ENCODE measurements at regions not wholly inside any gene's neighbourhood (a gene's known extent, or its start where the extent isn't known, plus 50 kb on each side); places are given as distances from the start of the nearest gene placed in this dataset.

DNA sequence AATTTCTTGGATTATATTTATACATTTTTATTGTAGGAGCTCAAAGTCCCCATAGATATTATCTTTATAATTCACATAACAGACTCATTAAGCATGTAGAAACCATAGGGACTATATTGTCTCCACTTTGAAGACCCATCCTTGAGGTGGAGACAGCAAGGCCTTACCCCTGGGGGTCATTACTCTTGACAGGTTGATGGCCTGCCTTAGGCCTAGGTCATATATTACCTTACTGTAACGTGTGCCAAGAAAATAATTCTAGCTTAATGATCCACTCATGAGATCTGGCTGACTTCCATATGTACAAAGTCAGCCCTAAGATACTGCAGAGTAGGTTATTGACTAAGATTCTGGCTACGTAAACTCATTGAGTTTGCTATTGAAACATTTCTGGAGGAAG, 65.4 kb upstream of the GLS start:
- TF ChIP-seq, protein P1, sequence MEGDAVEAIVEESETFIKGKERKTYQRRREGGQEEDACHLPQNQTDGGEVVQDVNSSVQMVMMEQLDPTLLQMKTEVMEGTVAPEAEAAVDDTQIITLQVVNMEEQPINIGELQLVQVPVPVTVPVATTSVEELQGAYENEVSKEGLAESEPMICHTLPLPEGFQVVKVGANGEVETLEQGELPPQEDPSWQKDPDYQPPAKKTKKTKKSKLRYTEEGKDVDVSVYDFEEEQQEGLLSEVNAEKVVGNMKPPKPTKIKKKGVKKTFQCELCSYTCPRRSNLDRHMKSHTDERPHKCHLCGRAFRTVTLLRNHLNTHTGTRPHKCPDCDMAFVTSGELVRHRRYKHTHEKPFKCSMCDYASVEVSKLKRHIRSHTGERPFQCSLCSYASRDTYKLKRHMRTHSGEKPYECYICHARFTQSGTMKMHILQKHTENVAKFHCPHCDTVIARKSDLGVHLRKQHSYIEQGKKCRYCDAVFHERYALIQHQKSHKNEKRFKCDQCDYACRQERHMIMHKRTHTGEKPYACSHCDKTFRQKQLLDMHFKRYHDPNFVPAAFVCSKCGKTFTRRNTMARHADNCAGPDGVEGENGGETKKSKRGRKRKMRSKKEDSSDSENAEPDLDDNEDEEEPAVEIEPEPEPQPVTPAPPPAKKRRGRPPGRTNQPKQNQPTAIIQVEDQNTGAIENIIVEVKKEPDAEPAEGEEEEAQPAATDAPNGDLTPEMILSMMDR (IDR thresholded peaks at IDR 0.05), result no peak

DNA sequence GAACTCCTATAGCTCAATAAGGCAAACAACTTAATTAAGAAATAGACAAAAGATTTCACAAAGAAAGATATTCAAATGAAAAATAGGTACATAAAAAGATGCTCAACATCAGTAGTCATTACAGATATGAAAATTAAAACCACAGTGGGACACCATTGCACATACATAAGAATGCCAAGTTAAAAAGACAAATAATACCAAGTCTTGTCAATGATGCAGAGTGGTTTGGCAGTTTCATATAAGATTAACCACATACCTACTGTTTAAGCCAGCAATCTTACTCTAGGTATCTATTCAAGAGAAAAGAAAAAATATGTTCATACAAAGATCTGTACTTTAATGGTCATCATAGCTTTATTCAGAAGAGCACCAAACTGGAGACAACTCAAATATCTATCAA, 63.5 kb upstream of the GLS start:
- H3K9me3 ChIP-seq, result no peaks in the 10 kb centered on the region
- no peaks in the 10 kb centered on the region for H3K27me3 ChIP-seq
- DNase-seq, result no peak
- H3K36me3 ChIP-seq, result no peaks in the 10 kb centered on the region
- H3K4me1 ChIP-seq, result peaks cover 0 to 6% of the 10 kb centered on the region in 2 donors
- no peak overlapping the region for H3K27ac ChIP-seq
- H3K4me3 ChIP-seq, result no peak overlapping the region
- intact Hi-C loops (cut with DNase I; ENCODE audit: low total_unique reads), result no loop called here
- no peak for TF ChIP-seq POLR2A (IDR thresholded peaks at IDR 0.05)
- TF ChIP-seq, protein P1 (IDR thresholded peaks at IDR 0.05), result no peak

More for the DNA sequence above, 65.4 kb upstream of the GLS start:
- Histone ChIP-seq H3K27me3 (no peaks in the 10 kb centered on the region), H3K9me3 (no peaks in the 10 kb centered on the region), H3K4me1 (peaks cover 0 to 6% of the 10 kb centered on the region in 2 donors), H3K27ac (no peak overlapping the region), H3K36me3 (no peaks in the 10 kb centered on the region), H3K4me3 (no peak overlapping the region)
- DNase-seq, result no peak
- intact Hi-C loops (cut with DNase I; ENCODE audit: low total_unique reads), result no loop called here

DNA sequence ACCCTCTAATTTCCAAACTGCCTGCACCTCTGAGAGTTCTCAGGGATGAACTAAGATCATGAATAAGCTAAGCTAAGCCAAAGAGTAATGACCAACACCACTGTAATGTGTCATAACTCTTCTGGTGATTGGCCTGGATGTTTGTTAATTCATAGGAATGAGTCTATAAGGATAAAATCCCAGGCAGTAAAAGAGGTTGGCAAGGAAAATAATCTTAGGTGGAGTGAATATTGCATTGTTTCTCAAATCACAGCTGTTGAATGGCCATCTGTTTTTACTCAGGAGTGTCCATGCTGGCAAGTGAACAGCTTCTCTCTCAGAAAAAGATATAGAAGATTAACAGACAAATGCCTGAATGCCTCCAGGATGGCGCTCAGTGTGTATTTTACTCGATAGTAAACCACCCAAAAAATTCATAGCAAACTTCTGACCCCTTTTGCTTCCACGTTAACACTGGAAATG, 60.8 kb upstream of the GLS start:
- no peaks in the 10 kb centered on the region for H3K36me3 ChIP-seq
- peak in 1 of 2 donors; percentile 32 for DNase-seq
- intact Hi-C loops (cut with DNase I; ENCODE audit: low total_unique reads), result no loop called here
- TF ChIP-seq POLR2A (IDR thresholded peaks at IDR 0.05), result no peak
- TF ChIP-seq, protein P1 (IDR thresholded peaks at IDR 0.05), result no peak
- H3K4me3 ChIP-seq, result no peak overlapping the region
- no peaks in the 10 kb centered on the region for H3K27me3 ChIP-seq
- H3K4me1 ChIP-seq, result peaks cover 0 to 6% of the 10 kb centered on the region in 2 donors
- peak overlapping the region; percentile 44 to 49 for H3K27ac ChIP-seq
- no peaks in the 10 kb centered on the region for H3K9me3 ChIP-seq

DNA sequence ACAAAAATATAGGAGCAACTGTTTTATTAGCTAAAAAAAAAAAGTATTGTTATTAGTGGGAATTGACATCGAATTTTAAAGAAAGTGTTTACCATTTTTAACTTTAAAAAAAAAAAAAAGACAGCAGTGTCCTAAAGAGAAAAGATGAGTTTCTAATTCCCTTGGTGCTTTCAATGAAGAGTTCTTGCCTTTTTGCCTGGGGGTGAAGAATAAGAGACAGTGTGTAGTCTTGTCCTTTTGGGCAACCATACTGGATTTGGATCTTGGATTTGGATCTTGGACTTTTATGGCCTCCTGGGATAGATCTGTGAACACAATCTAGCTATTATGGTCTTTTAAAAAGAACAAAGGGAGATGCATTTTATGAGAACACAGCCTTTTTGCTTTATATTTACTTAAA, 60.2 kb upstream of the GLS start:
- DNase-seq, result no peak
- peaks cover 0 to 6% of the 10 kb centered on the region in 2 donors for H3K4me1 ChIP-seq
- intact Hi-C loops (cut with DNase I; ENCODE audit: low total_unique reads), result no loop called here
- peak overlapping the region in 1 of 2 donors; percentile 49 for H3K27ac ChIP-seq
- TF ChIP-seq, protein P1 (IDR thresholded peaks at IDR 0.05), result no peak
- TF ChIP-seq POLR2A (IDR thresholded peaks at IDR 0.05), result no peak
- no peaks in the 10 kb centered on the region for H3K36me3 ChIP-seq
- no peaks in the 10 kb centered on the region for H3K27me3 ChIP-seq
- no peaks in the 10 kb centered on the region for H3K9me3 ChIP-seq
- no peak overlapping the region for H3K4me3 ChIP-seq

DNA sequence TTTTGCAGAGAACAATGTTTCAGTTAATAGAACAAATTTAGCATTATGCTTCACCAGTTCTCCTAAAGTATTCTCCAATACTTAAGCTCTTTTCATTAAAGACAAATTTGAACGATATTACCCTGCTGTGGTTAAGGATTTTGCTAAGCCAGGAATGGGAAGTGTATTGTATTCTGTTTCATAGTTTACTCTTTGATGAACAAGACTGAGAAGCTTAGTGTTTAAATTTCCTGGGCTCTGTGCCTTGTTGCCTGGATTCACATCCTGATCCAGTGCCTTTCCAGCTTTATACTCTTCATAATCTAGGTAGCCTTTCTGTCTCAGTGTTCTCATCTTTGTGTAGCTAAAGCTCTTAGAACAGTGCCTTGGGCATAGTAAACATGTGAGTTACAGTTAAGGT, 58.6 kb upstream of the GLS start:
- Histone ChIP-seq H3K27me3 (no peaks in the 10 kb centered on the region), H3K36me3 (no peaks in the 10 kb centered on the region), H3K27ac (no peak overlapping the region), H3K9me3 (no peaks in the 10 kb centered on the region), H3K4me3 (no peak overlapping the region), H3K4me1 (peaks cover 0 to 6% of the 10 kb centered on the region in 2 donors)
- TF ChIP-seq, protein P1 (IDR thresholded peaks at IDR 0.05), result no peak
- TF ChIP-seq POLR2A (IDR thresholded peaks at IDR 0.05), result no peak
- intact Hi-C loops (cut with DNase I; ENCODE audit: low total_unique reads), result no loop called here
- DNase-seq, result no peak
